GM12878 (cell line): ENCODE measurements at regions not wholly inside any gene's neighbourhood (a gene's known extent, or its start where the extent isn't known, plus 50 kb on each side); places are given as distances from the start of the nearest gene placed in this dataset. TPM values are rescaled to one million over a fixed set of nuclear protein-coding genes. Genes with fewer than 3 reads are reported as not detected.

ENCODE experiments used
- small RNA-seq: library from RNA; depleted of rRNA; stranded (forward); fragments of <200 nt; gene quantifications from one replicate; pipeline ENCODE3, GENCODE V24; 2014

Small RNAs in the stretch of these regions (small RNA-seq; reads per million reads assigned to genes)
- not detected for gene CYP3A54P
